ENCODE measurements at regions not wholly inside any gene's neighbourhood (a gene's known extent, or its start where the extent isn't known, plus 50 kb on each side); places are given as distances from the start of the nearest gene placed in this dataset.
"Not testable (repeated sequence)": the region's sequence is repeated elsewhere in the genome, so short reads cannot be mapped to it uniquely, and the experiment has no call there.

DNA sequence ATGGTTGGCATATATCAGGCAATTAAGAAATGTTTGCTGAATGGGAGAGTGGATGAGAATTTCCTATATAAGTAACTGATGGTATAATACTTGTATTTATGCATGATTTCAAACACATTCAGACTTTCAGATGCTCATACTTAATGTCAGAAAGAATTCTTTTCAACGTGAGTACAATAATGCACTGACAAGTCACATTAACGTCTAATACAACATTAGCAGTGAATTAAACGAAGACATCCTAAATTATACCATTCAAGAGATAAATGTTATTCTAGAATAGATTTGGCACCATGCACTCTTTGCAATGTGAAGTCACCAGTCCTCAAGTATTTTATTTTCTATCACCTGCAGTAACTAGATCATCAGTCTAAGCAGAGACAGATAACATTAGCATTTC, 712.9 kb downstream of the TLE1 start:
- TF ChIP-seq, protein P1, sequence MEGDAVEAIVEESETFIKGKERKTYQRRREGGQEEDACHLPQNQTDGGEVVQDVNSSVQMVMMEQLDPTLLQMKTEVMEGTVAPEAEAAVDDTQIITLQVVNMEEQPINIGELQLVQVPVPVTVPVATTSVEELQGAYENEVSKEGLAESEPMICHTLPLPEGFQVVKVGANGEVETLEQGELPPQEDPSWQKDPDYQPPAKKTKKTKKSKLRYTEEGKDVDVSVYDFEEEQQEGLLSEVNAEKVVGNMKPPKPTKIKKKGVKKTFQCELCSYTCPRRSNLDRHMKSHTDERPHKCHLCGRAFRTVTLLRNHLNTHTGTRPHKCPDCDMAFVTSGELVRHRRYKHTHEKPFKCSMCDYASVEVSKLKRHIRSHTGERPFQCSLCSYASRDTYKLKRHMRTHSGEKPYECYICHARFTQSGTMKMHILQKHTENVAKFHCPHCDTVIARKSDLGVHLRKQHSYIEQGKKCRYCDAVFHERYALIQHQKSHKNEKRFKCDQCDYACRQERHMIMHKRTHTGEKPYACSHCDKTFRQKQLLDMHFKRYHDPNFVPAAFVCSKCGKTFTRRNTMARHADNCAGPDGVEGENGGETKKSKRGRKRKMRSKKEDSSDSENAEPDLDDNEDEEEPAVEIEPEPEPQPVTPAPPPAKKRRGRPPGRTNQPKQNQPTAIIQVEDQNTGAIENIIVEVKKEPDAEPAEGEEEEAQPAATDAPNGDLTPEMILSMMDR (IDR thresholded peaks at IDR 0.05; ENCODE audit: extremely low read depth, missing control alignments), result no peak

DNA sequence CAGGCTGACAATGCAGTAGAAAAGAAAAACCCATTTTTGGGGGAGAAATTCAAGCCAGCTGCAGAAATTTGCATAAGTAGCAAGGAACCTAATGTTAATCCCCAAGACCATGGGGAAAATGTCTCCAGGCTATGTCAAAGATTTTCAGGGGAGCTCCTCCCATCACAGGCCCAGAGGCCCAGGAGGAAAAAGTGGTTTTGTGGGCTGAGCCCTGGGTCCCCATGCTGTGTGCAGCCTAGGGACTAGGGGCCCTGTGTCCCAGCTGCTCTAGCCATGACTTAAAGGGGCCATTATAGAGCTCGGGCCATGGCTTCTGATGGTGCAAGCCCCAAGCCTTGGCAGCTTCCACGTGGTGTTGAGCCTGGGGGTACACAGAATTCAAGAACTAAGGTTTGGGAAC, 719.0 kb downstream of the TLE1 start:
- not testable (repeated sequence) for DNase-seq (ENCODE audit: low spot score)

More for the DNA sequence above, 712.9 kb downstream of the TLE1 start:
- DNase-seq (ENCODE audit: low spot score), result no peak

DNA sequence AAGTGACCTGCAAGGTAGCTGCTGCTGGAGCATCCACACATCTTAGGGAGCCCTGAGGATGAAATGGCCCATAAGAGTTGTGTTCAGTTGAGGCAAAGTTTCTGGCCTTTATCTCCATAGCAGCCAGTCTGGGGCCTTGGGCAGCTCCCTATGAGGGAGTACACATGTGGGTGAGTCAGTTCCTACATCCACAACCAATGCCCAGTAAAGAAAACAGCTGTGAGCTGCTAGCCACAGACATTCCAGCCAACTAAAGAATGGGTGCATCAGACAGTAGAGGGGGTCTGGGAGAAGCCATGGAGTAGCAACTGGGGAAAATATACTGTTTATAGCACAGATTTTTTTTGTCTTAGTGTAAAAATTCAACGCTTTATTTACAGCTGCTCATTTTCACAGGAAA, 720.7 kb downstream of the TLE1 start:
- TF ChIP-seq, protein P1 (IDR thresholded peaks at IDR 0.05; ENCODE audit: extremely low read depth, missing control alignments), result no peak
- DNase-seq (ENCODE audit: low spot score), result no peak

DNA sequence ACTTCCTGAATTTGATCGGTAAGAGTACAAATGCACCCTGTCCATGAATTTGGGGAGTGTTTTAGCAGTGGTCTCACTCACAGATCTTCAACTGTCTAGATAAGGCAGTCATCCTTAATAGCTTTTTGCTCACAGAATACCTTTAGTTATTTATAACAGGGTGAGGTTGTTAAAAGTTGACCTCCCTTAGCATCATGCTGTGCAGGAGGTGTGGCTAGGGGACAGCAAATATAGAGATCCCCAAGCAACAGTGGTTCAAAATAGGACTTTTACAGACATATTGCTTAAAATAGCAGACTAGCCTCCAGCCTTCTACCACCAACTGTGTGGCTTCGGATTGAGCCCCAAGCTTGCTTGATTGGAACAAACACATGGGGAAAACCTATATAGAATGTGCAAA, 724.4 kb downstream of the TLE1 start:
- TF ChIP-seq, protein P1 (IDR thresholded peaks at IDR 0.05; ENCODE audit: extremely low read depth, missing control alignments), result no peak
- DNase-seq (ENCODE audit: low spot score), result no peak

DNA sequence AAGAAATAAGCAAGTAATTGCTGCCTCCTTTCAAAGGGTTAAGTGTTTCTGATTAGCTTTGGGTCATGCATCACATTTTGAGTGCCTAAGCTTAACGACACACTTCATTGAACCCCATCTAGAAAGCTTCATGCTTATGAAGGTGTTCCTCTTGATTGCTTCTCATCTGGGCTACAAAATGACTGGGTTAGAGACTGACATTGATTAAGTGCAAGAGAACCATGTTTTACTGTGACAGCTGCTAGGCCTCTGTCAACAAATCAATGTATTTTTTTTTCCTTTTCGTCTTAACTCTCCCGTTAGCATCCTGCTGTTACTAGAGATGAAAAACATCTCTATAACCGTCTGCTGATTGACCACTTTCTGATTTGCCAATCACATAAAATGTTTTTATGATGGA, 725.0 kb downstream of the TLE1 start:
- DNase-seq (ENCODE audit: low spot score), result no peak
- TF ChIP-seq, protein P1 (IDR thresholded peaks at IDR 0.05; ENCODE audit: extremely low read depth, missing control alignments), result no peak

DNA sequence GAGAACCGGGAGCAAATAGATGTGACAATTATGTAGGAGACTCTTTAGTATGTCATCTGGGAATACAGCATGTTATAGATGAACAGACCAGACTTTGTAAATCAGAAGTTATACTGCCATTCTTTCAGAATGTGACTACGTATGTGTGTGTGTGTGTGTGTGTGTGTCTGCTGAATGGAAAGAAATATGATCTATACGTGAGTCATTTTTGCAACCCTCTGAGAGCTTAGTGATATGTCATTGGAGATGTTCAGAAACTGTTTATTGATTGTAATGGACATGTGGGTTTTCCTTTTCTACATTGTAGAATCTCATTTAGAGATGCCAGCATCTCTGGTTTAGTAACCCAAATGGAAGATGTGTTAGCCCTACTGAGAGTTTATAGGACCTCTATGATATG, 731.5 kb downstream of the TLE1 start:
- no peak for DNase-seq (ENCODE audit: low spot score)
- TF ChIP-seq, protein P1 (IDR thresholded peaks at IDR 0.05; ENCODE audit: extremely low read depth, missing control alignments), result no peak

DNA sequence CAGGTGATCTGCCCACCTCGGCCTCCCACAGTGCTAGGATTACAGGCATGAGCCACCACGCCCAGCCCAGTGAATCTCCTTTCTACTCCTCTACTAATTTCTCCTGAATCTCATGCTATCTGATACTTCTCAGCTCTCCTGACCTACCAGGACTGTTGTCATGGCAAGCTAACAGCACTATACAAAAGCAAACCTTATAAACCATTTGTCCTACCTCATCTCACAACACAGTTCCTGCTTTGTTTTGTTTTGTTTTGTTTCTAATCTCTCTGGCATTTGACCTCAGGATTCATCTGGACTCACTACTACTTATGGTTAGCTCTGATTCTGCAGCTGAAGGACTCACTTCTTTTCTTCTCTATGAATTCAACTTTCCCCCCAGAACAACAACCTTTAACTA, 734.8 kb downstream of the TLE1 start:
- TF ChIP-seq, protein P1 (IDR thresholded peaks at IDR 0.05; ENCODE audit: extremely low read depth, missing control alignments), result no peak
- no peak for DNase-seq (ENCODE audit: low spot score)

DNA sequence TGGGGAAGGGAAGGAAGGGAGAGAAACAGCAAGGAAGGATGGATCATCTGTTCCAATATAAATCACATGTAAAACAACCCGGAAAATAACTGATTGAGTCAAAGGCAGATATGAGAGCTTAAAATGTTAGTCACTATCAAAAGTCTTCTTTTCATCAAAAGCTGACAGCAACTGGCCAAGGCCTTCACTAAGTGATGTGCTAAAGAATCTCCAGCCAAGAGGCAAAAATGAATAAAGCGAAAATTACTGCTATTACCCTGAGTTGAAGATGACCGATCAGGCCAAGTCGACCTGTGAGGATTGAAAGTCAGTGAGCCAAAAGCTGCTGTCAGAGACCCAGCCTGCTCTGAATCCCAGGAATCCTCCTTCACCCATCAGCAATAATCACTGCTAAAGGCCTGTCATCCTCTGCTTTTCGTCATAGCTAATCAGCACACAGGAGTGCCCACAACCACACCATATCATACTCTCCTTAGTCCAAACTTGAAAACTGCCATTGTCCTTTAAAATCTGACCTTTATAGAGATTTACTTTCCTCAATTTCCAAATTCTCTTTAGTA, 736.9 kb downstream of the TLE1 start:
- no peak for DNase-seq (ENCODE audit: low spot score)
- TF ChIP-seq, protein P1 (IDR thresholded peaks at IDR 0.05; ENCODE audit: extremely low read depth, missing control alignments), result no peak
